ENCODE measurements at regions not wholly inside any gene's neighbourhood (a gene's known extent, or its start where the extent isn't known, plus 50 kb on each side); places are given as distances from the start of the nearest gene placed in this dataset.

DNA sequence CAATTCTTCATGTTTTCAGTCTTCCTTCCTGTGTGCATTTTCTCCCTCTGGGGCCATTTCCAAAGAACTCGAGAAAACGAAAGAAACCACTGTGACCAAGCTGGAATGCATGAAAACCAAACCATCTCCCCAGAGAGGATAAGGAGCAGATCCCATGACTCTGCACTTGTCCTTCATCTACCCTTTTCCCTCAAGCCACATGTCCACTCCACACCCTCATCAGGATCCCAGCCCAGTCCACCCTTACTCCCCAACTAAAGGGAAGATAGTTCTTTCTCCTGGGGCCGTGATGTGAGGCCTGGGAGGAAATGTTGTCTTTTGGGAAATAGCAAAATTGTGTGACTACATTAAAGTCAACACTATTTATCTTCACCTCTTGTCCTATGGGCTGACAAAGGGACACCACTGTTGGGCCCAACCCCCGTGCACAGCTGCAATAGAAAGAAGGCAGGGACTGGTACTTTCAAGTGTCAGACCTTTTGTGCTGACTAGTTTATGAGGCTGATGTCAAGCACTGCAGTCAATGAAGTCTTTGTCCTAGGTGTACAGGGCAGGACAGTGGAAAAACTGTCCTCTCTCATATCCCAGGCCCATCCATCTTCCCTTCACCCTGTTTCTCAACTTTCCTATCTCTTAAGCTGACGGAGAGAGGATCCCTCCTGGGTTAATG lies 487.1 kb upstream of the NR2F2 start:
- Histone ChIP-seq H3K4me3 (no peak overlapping the region), H3K36me3 (replicated peaks in 1 of 2; ENCODE audit: insufficient read depth in 1 of 2, low read depth in 2 of 2) (no peaks in the 10 kb centered on the region), H3K9me3 (no peaks in the 10 kb centered on the region), H3K27ac (peak overlapping the region in 1 of 4 donors; percentile 16), H3K27me3 (no peaks in the 10 kb centered on the region), H3K4me1 (no peaks in the 10 kb centered on the region)
- TF ChIP-seq POLR2A (IDR thresholded peaks at IDR 0.05) (no peak), CTCF (IDR thresholded peaks at IDR 0.05) (no peak)
- no peak for ATAC-seq
- peak in 1 of 4 donors; percentile 6 for DNase-seq
- intact Hi-C loops (cut with DNase I): no loop called here
- WGBS, 2 donors: 79% methylated on average over 5 of the region's 5 CpGs

DNA sequence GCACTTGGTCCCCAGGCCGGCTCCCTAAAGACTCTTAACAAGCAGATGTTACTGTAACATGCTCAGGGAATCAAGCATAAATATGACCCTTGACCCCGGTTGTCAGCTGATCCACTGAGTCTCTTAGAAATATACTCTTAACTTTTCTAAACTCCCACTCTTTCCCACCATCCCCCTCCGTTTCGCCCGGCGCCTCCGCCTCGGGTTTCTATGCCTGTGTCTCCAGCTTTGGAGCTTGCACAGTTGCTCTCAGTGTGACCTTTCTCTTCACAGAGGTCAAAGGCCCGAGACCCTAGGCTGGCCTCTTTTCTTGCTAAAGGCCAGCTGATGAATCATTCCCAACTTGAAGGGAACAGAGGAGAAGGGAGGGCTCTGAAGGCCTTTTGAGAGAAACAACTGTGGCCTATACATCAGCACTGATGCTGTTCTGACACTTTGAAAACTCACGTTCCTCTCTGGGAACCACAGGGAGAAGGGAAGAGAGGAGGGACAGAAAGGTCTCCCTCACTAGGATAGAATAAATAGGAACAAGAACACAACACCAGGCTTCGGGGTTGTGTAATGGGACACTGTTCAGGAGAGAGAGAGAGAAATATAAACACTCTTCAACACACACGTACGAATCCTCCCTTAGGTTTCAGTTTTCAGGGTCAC lies 484.5 kb upstream of the NR2F2 start:
- H3K36me3 ChIP-seq (replicated peaks in 1 of 2; ENCODE audit: insufficient read depth in 1 of 2, low read depth in 2 of 2): no peaks in the 10 kb centered on the region
- no peak overlapping the region for H3K27ac ChIP-seq
- WGBS, 2 donors: 65 to 67% methylated on average over 13 of the region's 13 CpGs
- no peaks in the 10 kb centered on the region for H3K27me3 ChIP-seq
- TF ChIP-seq POLR2A (IDR thresholded peaks at IDR 0.05) (no peak), CTCF (IDR thresholded peaks at IDR 0.05) (no peak)
- H3K9me3 ChIP-seq: no peaks in the 10 kb centered on the region
- no peak overlapping the region for H3K4me3 ChIP-seq
- ATAC-seq (peak; percentile 18), DNase-seq (peak in 1 of 4 donors; percentile 10)
- H3K4me1 ChIP-seq: no peaks in the 10 kb centered on the region
- intact Hi-C loops (cut with DNase I): no loop called here

DNA sequence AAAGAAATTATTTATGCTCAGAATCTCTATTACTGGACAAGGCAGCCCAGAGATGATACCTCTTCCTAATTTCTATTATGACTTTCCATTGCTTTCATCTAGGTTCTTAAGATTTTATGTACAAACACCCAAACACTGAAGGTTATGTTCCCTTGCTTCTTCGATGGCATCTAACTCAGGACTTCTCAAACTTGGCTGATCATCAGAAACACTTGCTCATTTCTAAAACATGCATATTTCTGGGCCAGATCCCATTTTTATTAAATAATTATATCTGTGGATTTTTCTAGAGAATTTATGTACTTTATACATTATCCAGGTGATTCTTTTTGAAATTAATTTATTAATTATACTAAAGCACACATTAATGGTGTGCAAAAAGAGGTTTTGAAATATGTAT lies 482.4 kb upstream of the NR2F2 start:
- no peaks in the 10 kb centered on the region for H3K9me3 ChIP-seq
- ATAC-seq (no peak), DNase-seq (no peak)
- no peaks in the 10 kb centered on the region for H3K36me3 ChIP-seq (replicated peaks in 1 of 2; ENCODE audit: insufficient read depth in 1 of 2, low read depth in 2 of 2)
- 48 to 53% methylated on average over 1 of the region's 1 CpG for WGBS, 2 donors
- H3K27ac ChIP-seq: no peak overlapping the region
- H3K4me1 ChIP-seq: no peaks in the 10 kb centered on the region
- no peaks in the 10 kb centered on the region for H3K27me3 ChIP-seq
- TF ChIP-seq CTCF (IDR thresholded peaks at IDR 0.05) (no peak), POLR2A (IDR thresholded peaks at IDR 0.05) (no peak)
- intact Hi-C loops (cut with DNase I): no loop called here
- no peak overlapping the region for H3K4me3 ChIP-seq

DNA sequence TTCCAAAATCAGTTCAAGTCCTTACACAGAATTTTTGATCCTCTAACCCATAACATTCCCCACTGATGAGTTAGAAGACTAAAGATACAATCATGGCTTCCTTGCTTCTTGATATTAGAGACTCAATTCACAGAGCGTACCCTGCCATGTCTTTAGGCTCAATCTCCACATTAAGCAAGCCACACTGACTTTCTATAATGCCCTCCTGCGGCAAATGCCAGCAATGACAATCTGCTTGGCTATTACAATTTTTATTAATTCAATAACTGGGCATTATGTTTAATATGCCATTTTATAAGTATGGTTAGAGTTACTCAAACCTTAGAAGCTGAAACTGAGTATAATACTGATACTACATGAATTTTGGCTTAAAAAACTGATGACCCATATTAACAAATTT lies 479.7 kb upstream of the NR2F2 start:
- Histone ChIP-seq H3K9me3 (no peaks in the 10 kb centered on the region), H3K4me3 (no peak overlapping the region), H3K27me3 (no peaks in the 10 kb centered on the region), H3K27ac (no peak overlapping the region), H3K36me3 (replicated peaks in 1 of 2; ENCODE audit: insufficient read depth in 1 of 2, low read depth in 2 of 2) (no peaks in the 10 kb centered on the region), H3K4me1 (no peaks in the 10 kb centered on the region)
- no peak for TF ChIP-seq CTCF (IDR thresholded peaks at IDR 0.05)
- no peak for TF ChIP-seq POLR2A (IDR thresholded peaks at IDR 0.05)
- 82 to 87% methylated on average over 2 of the region's 2 CpGs for WGBS, 2 donors
- no peak for ATAC-seq
- intact Hi-C loops (cut with DNase I): no loop called here
- no peak for DNase-seq

- no peak for DNase-seq
- Histone ChIP-seq H3K4me1 (no peaks in the 10 kb centered on the region), H3K36me3 (replicated peaks in 1 of 2; ENCODE audit: insufficient read depth in 1 of 2, low read depth in 2 of 2) (no peaks in the 10 kb centered on the region), H3K9me3 (no peaks in the 10 kb centered on the region), H3K4me3 (no peak overlapping the region), H3K27me3 (no peaks in the 10 kb centered on the region), H3K27ac (no peak overlapping the region)
- TF ChIP-seq POLR2A (IDR thresholded peaks at IDR 0.05): no peak
- ATAC-seq: no peak
- intact Hi-C loops (cut with DNase I): no loop called here
These were observed 477.1 kb upstream of the NR2F2 start for GRCh38 chr15:95853350-95853749.

All from body of pancreas (tissue), 4 donors.